ENCODE measurements at regions not wholly inside any gene's neighbourhood (a gene's known extent, or its start where the extent isn't known, plus 50 kb on each side); places are given as distances from the start of the nearest gene placed in this dataset.
A peak's percentile ranks its signal among the peaks of the same experiment; 100 is the strongest.

- H3K27me3 ChIP-seq (ENCODE audit: control insufficient read depth, insufficient read depth, low read length), result no peaks in the 10 kb centered on the region
- DNase-seq (ENCODE audit: low read depth in 4 of 6, low spot score in 6 of 6), result no peak
- no peaks in the 10 kb centered on the region for H3K36me3 ChIP-seq (ENCODE audit: control insufficient read depth, insufficient read depth, low read length)
- no peak overlapping the region for H3K4me3 ChIP-seq (ENCODE audit: low read depth, low read length)
- no CpG with 5 or more reads among the region's 5 CpGs for WGBS (ENCODE audit: insufficient coverage)
- no peaks in the 10 kb centered on the region for H3K4me1 ChIP-seq (ENCODE audit: control insufficient read depth, insufficient read depth, low read length)
- peak overlapping the region; percentile 20 for H3K27ac ChIP-seq (ENCODE audit: low read depth, low read length)
- H3K9me3 ChIP-seq (ENCODE audit: control insufficient read depth, insufficient read depth, low read length), result no peaks in the 10 kb centered on the region
These were observed 292.7 kb upstream of the SLC39A10 start for GRCh38 chr2:195364015-195364965.

- Histone ChIP-seq H3K4me1 (ENCODE audit: control insufficient read depth, insufficient read depth, low read length) (no peaks in the 10 kb centered on the region), H3K36me3 (ENCODE audit: control insufficient read depth, insufficient read depth, low read length) (no peaks in the 10 kb centered on the region), H3K4me3 (ENCODE audit: low read depth, low read length) (no peak overlapping the region), H3K27ac (ENCODE audit: low read depth, low read length) (no peak overlapping the region), H3K27me3 (ENCODE audit: control insufficient read depth, insufficient read depth, low read length) (no peaks in the 10 kb centered on the region), H3K9me3 (ENCODE audit: control insufficient read depth, insufficient read depth, low read length) (no peaks in the 10 kb centered on the region)
- peak in 1 of 6 donors; percentile 20 for DNase-seq (ENCODE audit: low read depth in 4 of 6, low spot score in 6 of 6)
- no CpG with 5 or more reads among the region's 1 CpG for WGBS (ENCODE audit: insufficient coverage)
These were observed 293.5 kb upstream of the SLC39A10 start for GRCh38 chr2:195363496-195363895.

GRCh38 chr2:195360242-195360641 is 296.8 kb upstream of the SLC39A10 start:
- no peak overlapping the region for H3K4me3 ChIP-seq (ENCODE audit: low read depth, low read length)
- WGBS (ENCODE audit: insufficient coverage), result no CpG with 5 or more reads among the region's 1 CpG
- no peak for DNase-seq (ENCODE audit: low read depth in 4 of 6, low spot score in 6 of 6)
- H3K4me1 ChIP-seq (ENCODE audit: control insufficient read depth, insufficient read depth, low read length), result no peaks in the 10 kb centered on the region
- H3K27ac ChIP-seq (ENCODE audit: low read depth, low read length), result no peak overlapping the region
- H3K9me3 ChIP-seq (ENCODE audit: control insufficient read depth, insufficient read depth, low read length), result no peaks in the 10 kb centered on the region
- H3K27me3 ChIP-seq (ENCODE audit: control insufficient read depth, insufficient read depth, low read length), result no peaks in the 10 kb centered on the region
- no peaks in the 10 kb centered on the region for H3K36me3 ChIP-seq (ENCODE audit: control insufficient read depth, insufficient read depth, low read length)

- no peak for DNase-seq (ENCODE audit: low read depth in 4 of 6, low spot score in 6 of 6)
- Histone ChIP-seq H3K9me3 (ENCODE audit: control insufficient read depth, insufficient read depth, low read length) (no peaks in the 10 kb centered on the region), H3K4me1 (ENCODE audit: control insufficient read depth, insufficient read depth, low read length) (no peaks in the 10 kb centered on the region), H3K27me3 (ENCODE audit: control insufficient read depth, insufficient read depth, low read length) (no peaks in the 10 kb centered on the region), H3K4me3 (ENCODE audit: low read depth, low read length) (no peak overlapping the region), H3K36me3 (ENCODE audit: control insufficient read depth, insufficient read depth, low read length) (no peaks in the 10 kb centered on the region), H3K27ac (ENCODE audit: low read depth, low read length) (no peak overlapping the region)
- WGBS (ENCODE audit: insufficient coverage), result no CpG with 5 or more reads among the region's 7 CpGs
These were observed 297.8 kb upstream of the SLC39A10 start for GRCh38 chr2:195359043-195359735.

GRCh38 chr2:195356920-195357440 is 300.0 kb upstream of the SLC39A10 start:
- H3K27me3 ChIP-seq (ENCODE audit: control insufficient read depth, insufficient read depth, low read length), result no peaks in the 10 kb centered on the region
- H3K4me3 ChIP-seq (ENCODE audit: low read depth, low read length), result no peak overlapping the region
- no peak overlapping the region for H3K27ac ChIP-seq (ENCODE audit: low read depth, low read length)
- no peak for DNase-seq (ENCODE audit: low read depth in 4 of 6, low spot score in 6 of 6)
- H3K9me3 ChIP-seq (ENCODE audit: control insufficient read depth, insufficient read depth, low read length), result no peaks in the 10 kb centered on the region
- H3K4me1 ChIP-seq (ENCODE audit: control insufficient read depth, insufficient read depth, low read length), result no peaks in the 10 kb centered on the region
- 83% methylated on average over 3 of the region's 4 CpGs for WGBS (ENCODE audit: insufficient coverage)
- no peaks in the 10 kb centered on the region for H3K36me3 ChIP-seq (ENCODE audit: control insufficient read depth, insufficient read depth, low read length)

- Histone ChIP-seq H3K27me3 (ENCODE audit: control insufficient read depth, insufficient read depth, low read length) (no peaks in the 10 kb centered on the region), H3K4me1 (ENCODE audit: control insufficient read depth, insufficient read depth, low read length) (no peaks in the 10 kb centered on the region), H3K4me3 (ENCODE audit: low read depth, low read length) (no peak overlapping the region), H3K9me3 (ENCODE audit: control insufficient read depth, insufficient read depth, low read length) (no peaks in the 10 kb centered on the region), H3K36me3 (ENCODE audit: control insufficient read depth, insufficient read depth, low read length) (no peaks in the 10 kb centered on the region), H3K27ac (ENCODE audit: low read depth, low read length) (no peak overlapping the region)
- DNase-seq (ENCODE audit: low read depth in 4 of 6, low spot score in 6 of 6), result no peak
- WGBS (ENCODE audit: insufficient coverage), result no CpG with 5 or more reads among the region's 1 CpG
These were observed 301.0 kb upstream of the SLC39A10 start for GRCh38 chr2:195356026-195356425.

GRCh38 chr2:195352581-195352980 is 304.4 kb upstream of the SLC39A10 start:
- 62% methylated on average over 2 of the region's 5 CpGs for WGBS (ENCODE audit: insufficient coverage)
- Histone ChIP-seq H3K27ac (ENCODE audit: low read depth, low read length) (no peak overlapping the region), H3K4me3 (ENCODE audit: low read depth, low read length) (no peak overlapping the region), H3K36me3 (ENCODE audit: control insufficient read depth, insufficient read depth, low read length) (no peaks in the 10 kb centered on the region), H3K4me1 (ENCODE audit: control insufficient read depth, insufficient read depth, low read length) (no peaks in the 10 kb centered on the region), H3K9me3 (ENCODE audit: control insufficient read depth, insufficient read depth, low read length) (peaks cover under 1% of the 10 kb centered on the region), H3K27me3 (ENCODE audit: control insufficient read depth, insufficient read depth, low read length) (no peaks in the 10 kb centered on the region)
- DNase-seq (ENCODE audit: low read depth in 4 of 6, low spot score in 6 of 6), result no peak

GRCh38 chr2:195343942-195344530 is 313.0 kb upstream of the SLC39A10 start:
- WGBS (ENCODE audit: insufficient coverage), result 63% methylated on average over 4 of the region's 5 CpGs

GRCh38 chr2:195343540-195343939 is 313.5 kb upstream of the SLC39A10 start:
- DNase-seq (ENCODE audit: low read depth in 4 of 6, low spot score in 6 of 6), result no peak
- Histone ChIP-seq H3K9me3 (ENCODE audit: control insufficient read depth, insufficient read depth, low read length) (peaks cover 1% of the 10 kb centered on the region), H3K27ac (ENCODE audit: low read depth, low read length) (no peak overlapping the region), H3K36me3 (ENCODE audit: control insufficient read depth, insufficient read depth, low read length) (no peaks in the 10 kb centered on the region), H3K27me3 (ENCODE audit: control insufficient read depth, insufficient read depth, low read length) (no peaks in the 10 kb centered on the region), H3K4me3 (ENCODE audit: low read depth, low read length) (no peak overlapping the region), H3K4me1 (ENCODE audit: control insufficient read depth, insufficient read depth, low read length) (no peaks in the 10 kb centered on the region)
- no CpG with 5 or more reads among the region's 2 CpGs for WGBS (ENCODE audit: insufficient coverage)

More at GRCh38 chr2:195343942-195344530, 313.0 kb upstream of the SLC39A10 start:
- Histone ChIP-seq H3K4me3 (ENCODE audit: low read depth, low read length) (no peak overlapping the region), H3K9me3 (ENCODE audit: control insufficient read depth, insufficient read depth, low read length) (peaks cover 1% of the 10 kb centered on the region), H3K36me3 (ENCODE audit: control insufficient read depth, insufficient read depth, low read length) (no peaks in the 10 kb centered on the region), H3K27me3 (ENCODE audit: control insufficient read depth, insufficient read depth, low read length) (no peaks in the 10 kb centered on the region), H3K4me1 (ENCODE audit: control insufficient read depth, insufficient read depth, low read length) (no peaks in the 10 kb centered on the region), H3K27ac (ENCODE audit: low read depth, low read length) (no peak overlapping the region)
- DNase-seq (ENCODE audit: low read depth in 4 of 6, low spot score in 6 of 6), result no peak

Measured in spinal cord (tissue), 9 donors.